Mesenteric fat pad (tissue), 1 donor: ENCODE measurements at regions not wholly inside any gene's neighbourhood (a gene's known extent, or its start where the extent isn't known, plus 50 kb on each side); places are given as distances from the start of the nearest gene placed in this dataset.

Experiments
- DNase-seq: peaks from one replicate; pipeline ENCODE4 v3.0.0-alpha.2; 2020; ENCODE audit warnings: low spot score
- donor health status: DM: yes; HTN: yes; CAD: no.

DNA sequence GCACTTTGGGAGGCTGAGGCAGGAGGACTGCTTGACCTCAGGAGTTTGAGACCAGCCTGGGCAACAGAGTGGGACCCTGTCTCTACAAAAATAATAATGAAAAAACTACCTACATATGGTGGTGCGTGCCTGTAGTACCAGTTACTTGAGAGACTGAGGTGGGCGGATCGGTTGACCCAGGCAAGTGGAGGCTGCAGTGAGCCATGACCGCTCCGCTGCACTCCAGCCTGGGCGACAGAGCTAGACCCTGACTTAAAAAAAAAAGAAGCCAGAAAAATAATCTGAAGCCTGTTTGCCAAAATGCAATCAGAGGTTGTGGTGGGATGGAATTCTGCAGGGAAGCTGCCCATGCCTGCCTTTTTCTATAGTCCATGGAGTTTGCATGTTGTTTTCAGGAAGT, 50.4 kb upstream of the GGTA1 start:
- DNase-seq: no peak

DNA sequence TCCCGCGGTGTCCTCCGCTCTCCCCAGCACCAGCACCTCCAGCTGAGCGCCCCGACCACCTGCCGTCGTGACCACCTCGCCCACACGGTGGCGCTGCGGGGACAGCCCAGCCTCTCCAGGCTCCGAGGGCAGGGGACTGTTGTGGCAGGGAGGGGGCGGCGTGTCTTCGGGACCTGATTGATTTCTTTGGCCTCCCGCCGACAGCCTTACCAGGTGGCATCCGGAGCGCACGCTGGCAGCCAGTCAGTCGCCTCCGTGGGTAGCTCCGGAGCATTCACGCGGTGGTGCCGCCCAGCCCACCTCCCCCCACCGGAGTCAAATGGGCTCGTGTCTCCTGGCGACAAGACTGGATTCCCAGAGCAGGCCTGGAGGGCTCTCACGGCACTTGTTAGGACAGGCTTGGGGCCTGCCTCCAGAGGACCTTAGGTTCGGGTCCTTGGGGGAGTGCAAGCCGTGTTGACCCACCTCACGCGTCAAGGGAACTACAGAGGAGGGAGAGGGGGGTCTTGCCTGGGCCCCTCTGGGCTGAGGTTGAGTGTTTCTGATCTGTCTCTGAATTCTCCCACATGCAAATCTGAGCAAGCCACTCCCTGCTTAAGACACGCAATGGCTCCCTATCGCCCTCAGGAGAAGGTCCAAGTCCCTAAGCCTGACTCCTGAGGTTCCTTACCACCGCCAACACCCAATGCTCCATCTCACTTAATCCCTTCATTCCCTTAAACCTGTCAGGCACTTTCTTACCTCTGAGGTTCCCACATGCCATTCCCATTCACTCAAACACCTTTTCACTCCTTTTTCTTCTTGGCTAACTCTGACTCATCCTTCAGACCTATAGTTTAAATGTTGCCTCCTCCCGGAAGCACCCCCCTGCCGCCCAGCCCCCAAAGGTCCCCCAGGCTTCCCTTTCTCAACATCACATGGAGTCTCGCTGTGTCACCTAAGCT, 51.2 kb upstream of the GGTA1 start:
- peak; percentile 95 for DNase-seq

DNA sequence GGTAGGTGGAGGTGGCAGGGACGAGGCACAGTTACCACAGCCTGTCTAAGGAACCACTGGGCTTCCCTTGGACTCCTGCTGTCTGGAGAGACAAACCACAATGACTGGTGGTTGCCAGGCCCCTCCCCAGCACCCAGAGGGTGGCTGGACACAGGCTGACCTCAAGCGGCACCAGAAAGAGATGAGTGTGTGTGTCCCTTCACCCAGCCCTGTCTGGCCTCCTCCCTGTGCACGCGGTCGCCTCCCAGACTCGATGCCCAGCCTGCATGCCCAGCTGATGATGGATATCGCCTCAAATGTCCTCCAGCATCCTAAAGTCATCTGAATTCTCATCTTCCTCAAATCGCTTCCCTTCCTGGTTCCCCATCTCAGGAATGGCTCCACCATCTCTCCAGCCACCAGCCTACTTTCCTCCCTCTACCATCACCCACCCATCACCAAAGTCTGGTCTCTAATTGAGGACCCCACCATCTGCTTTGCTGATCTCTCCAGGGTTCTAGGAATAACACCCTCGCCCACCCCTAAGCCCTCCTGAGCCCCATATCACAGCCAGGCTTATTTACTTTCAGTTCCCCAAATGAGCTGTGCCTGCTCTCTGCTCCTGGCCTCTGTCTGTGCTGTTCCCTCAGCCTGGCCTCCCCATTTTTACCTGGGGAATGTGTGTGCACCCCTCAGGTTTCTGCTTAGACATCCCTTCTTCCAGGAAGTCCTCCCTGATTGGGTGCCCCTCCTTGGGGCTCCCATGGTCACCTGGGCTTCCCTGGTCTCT, 52.5 kb upstream of the GGTA1 start:
- DNase-seq: no peak

DNA sequence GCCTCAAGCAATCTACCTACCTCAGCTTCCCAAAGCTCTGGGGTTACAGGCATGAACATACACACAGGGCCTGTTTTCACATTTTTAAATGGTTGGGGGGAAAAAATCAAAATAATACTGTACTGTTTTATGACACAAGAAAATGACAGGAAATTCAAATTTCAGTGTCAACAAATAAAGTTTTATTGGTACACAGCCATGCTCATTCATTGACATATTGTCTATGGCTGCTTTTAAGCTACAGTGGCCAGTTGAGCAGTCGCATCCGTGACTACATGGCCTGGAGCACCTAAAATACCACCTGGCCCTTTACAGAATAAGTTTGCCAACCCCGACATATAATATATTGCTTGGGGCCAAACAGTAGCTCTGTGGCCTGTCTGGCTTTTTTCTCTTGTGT, 56.4 kb upstream of the GGTA1 start:
- DNase-seq: no peak

DNA sequence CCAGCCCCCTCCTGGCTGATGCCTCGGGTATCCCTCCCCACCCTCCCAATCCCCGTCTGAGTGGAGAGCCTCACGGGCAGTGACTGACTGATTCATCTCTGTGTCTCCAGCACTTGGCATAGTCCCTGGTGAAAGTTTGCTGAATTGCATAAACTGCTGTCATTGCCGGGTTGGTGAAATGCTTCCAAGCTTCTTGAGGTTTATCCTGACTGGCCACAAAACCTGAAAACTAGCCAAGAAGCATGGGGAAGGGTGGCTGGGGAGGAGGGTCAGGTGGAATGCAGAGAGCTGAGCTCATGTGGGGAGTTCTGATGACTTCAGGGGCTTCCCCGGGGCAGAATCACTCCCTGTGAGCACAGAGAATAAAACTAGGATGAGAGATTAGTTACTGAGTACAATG, 56.9 kb upstream of the GGTA1 start:
- no peak for DNase-seq

DNA sequence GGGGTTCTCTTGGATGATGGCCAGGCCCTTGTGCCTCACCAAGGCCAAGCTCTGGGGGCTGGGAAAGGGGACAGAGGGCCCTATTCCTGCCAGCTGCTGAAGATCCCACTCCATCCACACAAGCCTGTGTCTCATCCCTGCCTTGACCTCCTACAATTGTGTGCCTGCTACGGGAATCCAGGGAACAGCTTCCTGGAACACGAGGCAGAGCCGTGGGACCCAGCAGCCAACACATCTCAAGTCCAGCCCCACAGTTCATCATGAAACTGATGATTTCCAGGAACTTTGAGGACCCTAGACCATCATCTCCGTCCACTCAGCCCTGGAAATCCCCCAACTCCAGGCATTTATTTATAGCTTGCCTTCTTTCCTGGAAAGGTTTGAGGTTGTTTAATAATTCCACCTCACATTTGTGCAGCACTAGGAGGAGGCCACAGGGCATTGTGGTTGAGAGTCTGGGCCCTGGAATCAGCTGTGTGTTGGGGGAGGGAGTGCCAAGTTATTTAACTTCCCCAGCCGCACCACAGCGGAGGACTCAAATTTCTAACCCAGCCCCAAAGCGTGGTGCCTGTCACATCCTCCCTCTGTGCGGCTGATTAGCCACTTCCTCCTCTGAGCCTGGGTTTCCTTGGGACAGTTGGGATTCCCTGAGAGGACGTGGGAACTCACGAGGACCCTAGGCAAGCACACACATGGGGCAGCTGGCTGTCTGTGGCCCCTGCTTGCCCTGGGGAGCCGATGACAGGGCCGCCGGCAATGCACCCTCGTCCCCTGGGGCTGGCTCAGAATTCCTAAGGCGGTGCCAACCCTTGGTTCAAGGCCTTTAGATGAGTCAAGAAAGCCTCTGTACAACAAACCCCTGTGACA, 58.2 kb upstream of the GGTA1 start:
- no peak for DNase-seq

DNA sequence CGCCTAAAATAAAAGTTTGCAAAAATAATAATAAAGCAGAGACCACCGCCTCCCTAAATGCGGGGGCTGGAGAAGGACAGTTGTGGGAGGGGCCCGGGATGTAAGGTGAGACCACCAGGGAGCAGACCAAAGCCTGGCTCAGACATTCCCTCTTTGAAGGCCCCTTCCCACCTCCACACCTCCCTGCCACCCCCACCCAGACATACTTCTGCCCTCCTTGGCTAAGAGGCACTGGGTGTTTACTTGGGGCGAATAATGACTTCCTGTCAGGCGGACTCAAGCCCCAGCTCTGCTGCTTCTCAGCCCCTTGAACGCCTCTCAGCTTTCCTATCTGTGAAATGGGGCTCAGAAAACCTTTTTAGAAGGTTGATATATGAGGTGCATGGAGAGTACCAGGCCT, 58.8 kb upstream of the GGTA1 start:
- no peak for DNase-seq

DNA sequence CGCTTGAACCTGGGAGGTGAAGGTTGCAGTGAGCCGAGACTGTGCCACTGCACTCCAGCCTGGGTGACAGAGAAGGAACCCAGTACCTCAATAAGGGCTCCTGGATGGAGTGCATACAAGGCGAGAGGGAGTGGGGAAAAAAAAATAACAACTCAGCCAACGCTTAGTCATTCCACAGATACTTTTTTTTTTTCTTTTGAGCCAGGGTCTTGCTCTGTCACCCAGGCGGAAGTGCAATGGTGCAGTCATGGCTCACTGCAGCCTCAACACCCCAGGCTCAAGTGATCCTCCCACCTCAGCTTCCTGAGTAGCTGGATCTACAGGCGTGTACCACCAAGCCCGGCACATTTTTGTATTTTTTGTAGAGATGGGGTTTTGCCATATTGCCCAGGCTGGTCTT, 59.5 kb upstream of the GGTA1 start:
- no peak for DNase-seq

DNA sequence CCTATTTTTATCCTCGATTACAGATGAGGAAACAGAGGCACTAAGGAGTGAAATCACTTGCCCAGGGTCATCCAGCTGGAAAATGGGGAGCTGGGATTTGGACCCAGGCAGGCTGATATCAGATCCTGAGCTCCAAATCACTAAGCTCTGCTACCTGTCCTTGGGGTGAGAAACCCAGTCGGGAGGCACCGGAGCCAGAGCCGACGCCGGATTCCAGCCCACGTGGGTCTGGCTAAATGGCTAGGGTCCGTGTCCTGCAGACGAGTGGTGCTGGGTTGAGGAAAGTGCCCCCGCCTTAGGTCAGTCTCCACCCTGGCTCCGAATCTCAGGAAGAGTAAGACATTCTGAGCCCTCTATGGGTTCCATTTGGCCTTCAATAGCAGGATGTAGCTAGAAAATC, 61.3 kb upstream of the GGTA1 start:
- DNase-seq: no peak

DNA sequence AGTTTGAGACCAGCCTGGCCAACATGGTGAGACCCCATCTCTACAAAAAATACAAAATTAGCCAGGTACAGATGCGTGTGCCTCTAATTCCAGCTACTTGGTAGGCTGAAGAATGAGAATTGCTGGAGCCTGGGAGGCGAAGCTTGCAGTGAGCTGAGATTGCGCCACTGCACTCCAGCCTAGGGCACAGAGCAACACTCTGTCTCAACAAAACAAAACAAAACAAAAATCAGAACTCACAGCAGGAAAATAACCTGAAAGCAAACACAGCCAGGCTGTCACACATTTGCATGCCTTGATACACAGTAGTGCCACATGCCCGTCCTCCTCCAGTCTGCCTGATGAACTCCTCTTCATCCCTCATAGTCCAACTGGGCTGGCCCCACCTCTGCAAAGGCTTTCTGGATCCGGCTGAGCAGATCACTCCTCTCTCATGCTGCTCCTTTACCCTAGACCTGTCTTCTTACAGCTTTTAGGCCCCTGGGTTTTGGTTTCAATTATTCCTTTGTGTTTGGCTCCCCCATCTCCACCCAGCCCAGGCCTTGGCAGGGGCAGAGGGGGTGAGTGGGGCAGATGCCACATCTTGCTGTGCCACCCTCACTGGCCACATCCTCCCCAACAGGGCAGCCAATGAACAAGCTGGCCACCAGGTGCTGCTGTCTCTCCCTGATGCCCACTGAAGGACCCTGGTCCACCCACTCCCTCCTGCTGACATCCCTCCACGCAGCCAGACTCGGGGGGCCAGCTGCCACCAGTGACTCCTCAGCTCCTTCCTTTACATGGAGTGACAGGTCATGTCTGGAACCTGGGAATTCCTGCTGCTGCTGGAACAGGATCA, 62.0 kb upstream of the GGTA1 start:
- DNase-seq: no peak

DNA sequence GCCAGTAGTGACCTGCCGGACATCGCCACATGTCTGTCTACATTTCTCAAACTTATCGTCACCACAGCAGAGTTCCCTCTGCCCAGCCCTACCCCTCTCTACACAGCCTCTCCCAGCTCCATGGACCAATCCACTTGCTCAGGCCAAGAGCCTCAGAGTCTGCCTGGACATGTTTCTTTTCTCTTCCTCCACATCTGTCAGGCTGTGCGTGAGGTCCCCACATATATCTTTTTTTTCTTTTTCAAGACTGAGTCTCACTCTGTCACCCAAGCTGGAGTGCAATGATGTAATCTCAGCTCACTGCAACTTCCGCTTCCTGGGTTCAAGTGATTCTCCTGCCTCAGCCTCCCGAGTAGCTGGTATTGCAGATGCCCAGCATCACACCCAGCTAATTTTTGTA, 62.7 kb upstream of the GGTA1 start:
- no peak for DNase-seq

DNA sequence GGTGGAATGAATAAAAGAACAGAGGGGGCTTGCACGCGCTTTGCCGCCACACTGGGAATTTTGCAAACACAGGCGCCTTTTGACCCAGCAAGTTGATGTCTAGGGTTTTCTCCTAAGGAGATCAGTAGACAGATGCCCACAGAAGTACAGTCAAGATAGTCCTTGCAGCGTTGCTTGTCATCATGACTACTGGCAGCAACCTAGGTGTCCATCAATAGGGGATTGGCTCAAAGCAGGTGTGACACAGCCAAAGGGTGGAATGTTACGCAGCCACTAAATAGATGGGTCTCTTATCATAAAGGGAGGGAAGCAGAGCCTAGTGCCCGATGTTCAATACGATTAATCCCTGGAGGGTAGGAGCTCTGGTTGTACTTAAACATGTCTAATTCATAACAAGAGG, 63.8 kb upstream of the GGTA1 start:
- DNase-seq: no peak

DNA sequence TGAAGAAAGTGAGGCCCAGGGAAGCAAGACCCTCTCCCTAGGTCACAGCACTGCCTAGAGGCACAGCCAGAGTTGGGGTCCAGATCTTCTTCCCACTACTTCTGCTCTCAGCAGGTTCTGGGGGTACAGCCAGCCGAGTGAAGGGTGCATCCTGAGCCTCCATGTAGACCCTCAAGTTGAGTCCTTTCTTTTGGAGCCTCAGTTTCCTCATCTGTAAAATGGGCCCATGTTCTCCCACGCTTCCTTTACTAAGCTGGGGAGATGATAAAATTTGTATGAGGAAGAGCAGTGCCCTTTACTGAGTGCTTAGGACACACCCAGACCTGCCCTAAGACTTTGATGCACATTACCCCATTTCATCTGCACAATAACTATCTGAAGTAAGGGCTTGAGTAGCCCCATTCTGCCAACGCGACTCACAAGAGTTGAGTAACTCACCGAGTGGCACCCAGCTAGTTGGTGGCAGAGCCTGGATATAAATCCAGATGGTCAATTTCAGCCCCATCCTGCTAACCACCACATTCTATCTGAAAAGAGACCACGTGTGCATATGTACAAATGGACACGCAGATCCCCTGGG, 64.3 kb upstream of the GGTA1 start:
- no peak for DNase-seq

DNA sequence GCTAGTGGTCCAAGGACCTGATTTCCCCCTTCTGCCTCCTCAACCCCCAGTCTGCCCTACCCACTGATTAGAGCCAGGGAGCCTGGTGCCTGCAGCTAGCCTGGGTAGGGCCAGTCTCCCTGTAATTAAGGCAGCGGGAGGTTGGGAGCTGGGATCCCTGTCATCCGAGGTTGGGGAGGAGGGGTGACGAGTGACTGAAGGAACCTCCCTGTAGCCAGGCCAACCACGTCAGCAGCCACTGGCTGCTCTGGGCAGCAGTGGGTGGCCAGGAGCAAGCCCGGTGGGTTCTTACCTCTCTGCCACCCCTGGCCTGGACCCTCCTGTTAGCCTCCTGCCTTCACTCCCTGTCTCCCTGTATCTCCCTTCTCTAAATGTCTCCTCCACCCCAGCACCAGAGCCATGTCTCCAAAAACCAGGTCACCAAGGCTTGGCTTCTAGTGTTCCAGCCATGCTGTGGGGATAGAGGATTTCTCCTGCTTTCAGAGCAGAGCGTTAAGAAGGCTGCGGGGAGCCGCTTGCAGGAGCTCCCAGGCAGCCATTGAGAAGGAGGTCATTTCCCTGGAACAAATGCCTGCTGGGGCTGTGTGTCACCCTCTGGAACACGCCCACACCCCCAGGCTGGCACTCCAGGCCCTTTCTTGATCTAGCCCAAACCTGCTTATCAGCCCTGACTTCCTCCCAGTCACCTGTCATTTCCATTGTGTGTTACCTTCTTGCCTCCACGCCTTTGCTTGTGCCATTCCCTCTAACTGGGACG, 65.0 kb upstream of the GGTA1 start:
- DNase-seq: no peak

DNA sequence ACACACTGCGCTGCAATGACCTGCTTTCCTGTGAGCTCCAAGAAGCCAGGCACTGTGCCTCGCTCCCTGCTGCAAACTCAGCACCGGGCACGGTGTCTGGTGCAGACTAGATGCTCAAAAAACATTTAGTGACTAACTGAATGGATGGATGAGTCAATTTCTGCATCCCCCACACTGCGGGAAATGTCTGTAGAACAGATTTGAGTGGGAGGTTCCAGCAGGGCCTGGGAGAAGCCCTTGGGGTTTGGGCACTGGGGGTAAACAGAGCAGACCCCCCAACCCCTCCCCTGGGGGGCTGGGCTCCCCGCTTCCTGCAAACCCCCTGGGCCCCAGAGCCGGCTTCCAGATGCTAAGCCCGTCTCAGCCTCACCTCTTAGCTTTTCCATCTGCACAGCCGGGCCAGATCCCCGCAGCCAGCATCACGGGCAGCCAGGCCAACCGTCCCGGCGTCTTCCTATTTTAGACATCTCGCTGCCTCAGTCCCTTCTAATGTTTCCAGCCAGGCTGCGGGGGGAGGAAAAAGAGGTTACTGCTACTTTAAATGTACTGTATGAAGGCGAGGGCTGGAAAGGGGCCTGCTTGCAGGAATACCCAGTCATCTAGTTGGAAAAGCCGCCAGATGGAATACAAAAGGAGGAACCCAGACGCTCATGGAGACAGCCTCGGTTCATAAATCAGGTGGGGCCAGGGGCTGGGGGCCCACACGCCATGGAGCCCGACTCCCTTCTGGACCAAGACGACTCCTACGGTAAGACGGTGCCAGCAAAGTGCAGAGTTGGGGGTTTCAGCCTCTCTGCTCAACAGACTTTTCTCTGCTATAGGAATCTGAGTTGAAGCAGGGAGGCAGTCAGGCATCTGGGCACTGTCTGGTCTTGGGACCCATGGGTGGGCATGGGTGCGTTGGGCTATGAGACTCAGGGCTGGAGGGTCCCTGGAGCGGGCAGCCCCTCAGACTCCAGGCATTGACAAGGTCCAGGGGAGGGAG, 67.1 kb upstream of the GGTA1 start:
- DNase-seq: no peak

DNA sequence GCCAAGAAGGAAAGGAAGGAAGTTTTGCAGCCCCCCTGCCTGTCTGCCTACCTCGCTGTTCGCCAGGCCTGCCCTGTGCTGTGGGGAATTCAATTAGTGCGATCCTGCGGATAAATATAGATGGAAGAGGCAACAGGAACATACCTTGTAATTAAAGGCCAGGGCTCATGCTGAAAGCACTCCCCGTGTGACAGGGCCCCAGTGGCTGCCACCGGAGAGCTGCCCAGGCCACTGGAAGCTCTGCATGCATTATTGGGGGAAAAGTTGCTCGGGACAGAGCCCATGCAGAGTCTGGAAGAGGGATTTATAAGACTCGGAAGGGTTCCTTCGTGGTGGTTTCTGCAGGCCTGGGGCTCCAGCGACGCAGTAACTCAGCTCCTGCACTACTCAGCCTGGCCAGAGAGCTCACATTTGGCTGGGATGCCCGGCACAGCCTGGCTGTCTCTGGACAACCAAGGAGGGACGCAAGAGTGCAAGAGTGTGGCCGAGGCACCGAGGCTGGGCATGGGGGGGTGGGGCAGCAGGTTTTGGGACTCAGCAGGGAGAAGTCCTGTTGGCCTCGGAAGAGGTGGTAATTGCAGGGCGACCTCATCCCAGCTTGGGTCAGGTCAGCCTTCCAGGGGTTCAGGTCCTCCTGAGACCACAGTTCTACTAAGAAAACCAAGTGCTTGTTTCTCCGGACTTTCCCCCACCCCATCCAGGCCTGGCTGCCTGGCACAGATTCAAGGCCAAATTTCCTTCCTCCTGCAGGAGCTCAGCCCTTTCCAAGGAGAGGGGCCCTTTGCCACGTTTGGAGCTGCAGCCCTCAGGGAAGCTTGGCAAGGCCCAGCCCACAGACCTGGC, 68.1 kb upstream of the GGTA1 start:
- DNase-seq: no peak
